Hepatic stellate cell (primary cell): ENCODE measurements at regions not wholly inside any gene's neighbourhood (a gene's known extent, or its start where the extent isn't known, plus 50 kb on each side); places are given as distances from the start of the nearest gene placed in this dataset.

ENCODE experiments used
- DNase-seq: peaks from one replicate; pipeline ENCODE4 v3.0.0; 2011; ENCODE audit warnings: low spot score

- no peak for DNase-seq
Measured at GRCh38 chr16:52235186-52235585, 311.8 kb downstream of the TOX3 start.

GRCh38 chr16:52234626-52235025, 312.3 kb downstream of the TOX3 start:
- no peak for DNase-seq

GRCh38 chr16:52229471-52229870, 317.5 kb downstream of the TOX3 start:
- DNase-seq = no peak

GRCh38 chr16:52227851-52228250, 319.1 kb downstream of the TOX3 start:
- DNase-seq = no peak

- DNase-seq = no peak
Measured at GRCh38 chr16:52212841-52213240, 334.1 kb downstream of the TOX3 start.

GRCh38 chr16:52209227-52209626, 337.7 kb downstream of the TOX3 start:
- DNase-seq = no peak

- DNase-seq = no peak
Measured at GRCh38 chr16:52203096-52203495, 343.8 kb downstream of the TOX3 start.

GRCh38 chr16:52193441-52193840, 353.5 kb downstream of the TOX3 start:
- no peak for DNase-seq

GRCh38 chr16:52191531-52192134, 355.3 kb downstream of the TOX3 start:
- DNase-seq = peak; percentile 20

GRCh38 chr16:52184336-52184735, 362.6 kb downstream of the TOX3 start:
- DNase-seq = no peak

- DNase-seq = no peak
Measured at GRCh38 chr16:52182840-52183239, 364.1 kb downstream of the TOX3 start.

GRCh38 chr16:52174168-52174567, 372.8 kb downstream of the TOX3 start:
- DNase-seq = no peak

- DNase-seq = no peak
Measured at GRCh38 chr16:52171481-52171880, 375.5 kb downstream of the TOX3 start.

- no peak for DNase-seq
Measured at GRCh38 chr16:52167328-52167727, 379.6 kb downstream of the TOX3 start.

GRCh38 chr16:52165961-52166360, 381.0 kb downstream of the TOX3 start:
- DNase-seq = no peak

- DNase-seq = no peak
Measured at GRCh38 chr16:52149003-52149402, 397.9 kb downstream of the TOX3 start.

- DNase-seq = no peak
Measured at GRCh38 chr16:52141871-52142270, 405.1 kb downstream of the TOX3 start.

- no peak for DNase-seq
Measured at GRCh38 chr16:52128361-52128760, 418.6 kb downstream of the TOX3 start.

GRCh38 chr16:52123842-52124241, 423.1 kb downstream of the TOX3 start:
- no peak for DNase-seq

GRCh38 chr16:52123061-52123839, 423.7 kb downstream of the TOX3 start:
- no peak for DNase-seq

- DNase-seq = no peak
Measured at GRCh38 chr16:52117171-52117570, 429.8 kb downstream of the TOX3 start.

GRCh38 chr16:52114379-52114778, 432.6 kb downstream of the TOX3 start:
- DNase-seq = no peak

GRCh38 chr16:52113533-52114183, 433.3 kb downstream of the TOX3 start:
- DNase-seq = no peak
